Body of pancreas (tissue), 4 donors: ENCODE measurements at regions not wholly inside any gene's neighbourhood (a gene's known extent, or its start where the extent isn't known, plus 50 kb on each side); places are given as distances from the start of the nearest gene placed in this dataset.

Experiments
- ATAC-seq: fragments of 150-250 bp; one replicate; pipeline ENCODE4 v1.9.1; 2016
- DNase-seq, 4 donors: peaks; one replicate each; pipeline ENCODE4 v3.0.0-alpha.2; 2019
- H3K27ac ChIP-seq, 4 donors: fragments of 200-600 bp; sonication (generic); 1 replicate in 3 of 4; 2 replicates in 1 of 4; pipeline versions ENCODE4 v1.5.1 to v1.6.1; 2016 to 2019; ENCODE audit warnings: mild to moderate bottlenecking in 1 of 4, mixed read lengths in 1 of 4, moderate library complexity in 1 of 4
- H3K27me3 ChIP-seq, 2 donors: fragments of 200-600 bp; sonication (generic); one replicate each; pipeline ENCODE4 v1.6.0; 2016; ENCODE audit warnings: mild to moderate bottlenecking in 1 of 2
- H3K36me3 ChIP-seq, 2 donors: fragments of 200-600 bp; sonication (generic); replicated peaks in 1 of 2; 2 replicates each; pipeline ENCODE4 v1.5.1; 2016; ENCODE audit warnings: low read depth in 2 of 2; ENCODE audit not compliant: insufficient read depth in 1 of 2
- H3K4me1 ChIP-seq: fragments of 200-600 bp; sonication (generic); one replicate; pipeline ENCODE4 v1.6.0; 2016
- H3K4me3 ChIP-seq, 2 donors: fragments of 200-600 bp; sonication (generic); 1 replicate in 1 of 2; 2 replicates in 1 of 2; pipeline ENCODE4 v1.5.1; 2016 to 2019
- H3K9me3 ChIP-seq, 3 donors: fragments of 200-600 bp; sonication (generic); 1 replicate in 2 of 3; 2 replicates in 1 of 3; pipeline ENCODE4 v1.5.1; 2016
- CTCF ChIP-seq, 7 experiments: fragments of 450-650 bp in 4 of 7; fragments of 200-600 bp in 3 of 7; sonication (generic) in 3 of 7; IDR thresholded peaks; one replicate each; pipeline ENCODE4 v1.5.1; 2016 to 2019; ENCODE audit warnings: antibody characterized with exemption in 7 of 7
- POLR2A ChIP-seq, 3 donors: fragments of 450-650 bp; IDR thresholded peaks; one replicate each; pipeline ENCODE4 v1.6.1; 2016; ENCODE audit warnings: antibody characterized with exemption in 3 of 3, mild to moderate bottlenecking in 2 of 3
- WGBS, 2 donors: methylation state at CpG; one replicate each; pipeline ENCODE4 v1.1.5; 2017; 5-methylcytosine and 5-hydroxymethylcytosine counted together
- intact Hi-C: fragments of 100-400 bp; cut with DNase I; formaldehyde crosslinking; loops from one replicate; pipeline ENCODE4 v1.15.1; 2023

- ATAC-seq (no peak), DNase-seq (no peak)
- H3K9me3 ChIP-seq = no peaks in the 10 kb centered on the region
- no peak overlapping the region for H3K4me3 ChIP-seq
- no peak overlapping the region for H3K27ac ChIP-seq
- H3K36me3 ChIP-seq = no peaks in the 10 kb centered on the region
- intact Hi-C loops = no loop called here
- no peaks in the 10 kb centered on the region for H3K4me1 ChIP-seq
- H3K27me3 ChIP-seq = no peaks in the 10 kb centered on the region
- 77 to 80% methylated on average over 3 of the region's 3 CpGs for WGBS, 2 donors
- TF ChIP-seq POLR2A (IDR thresholded peaks at IDR 0.05) (no peak), CTCF (IDR thresholded peaks at IDR 0.05) (no peak)
These were observed 150.5 kb upstream of the RXFP1 start for GRCh38 chr4:158371158-158371557.

GRCh38 chr4:158374318-158374717 lies 147.4 kb upstream of the RXFP1 start:
- no peaks in the 10 kb centered on the region for H3K9me3 ChIP-seq
- H3K27ac ChIP-seq = no peak overlapping the region
- H3K27me3 ChIP-seq = no peaks in the 10 kb centered on the region
- WGBS, 2 donors = 72 to 79% methylated on average over 4 of the region's 4 CpGs
- no peak overlapping the region for H3K4me3 ChIP-seq
- intact Hi-C loops = no loop called here
- DNase-seq (no peak), ATAC-seq (no peak)
- no peak for TF ChIP-seq CTCF (IDR thresholded peaks at IDR 0.05)
- H3K4me1 ChIP-seq = no peaks in the 10 kb centered on the region
- no peaks in the 10 kb centered on the region for H3K36me3 ChIP-seq

GRCh38 chr4:158376106-158376840 lies 145.4 kb upstream of the RXFP1 start:
- Histone ChIP-seq H3K27ac (no peak overlapping the region), H3K4me1 (no peaks in the 10 kb centered on the region), H3K27me3 (no peaks in the 10 kb centered on the region), H3K9me3 (no peaks in the 10 kb centered on the region), H3K4me3 (no peak overlapping the region), H3K36me3 (no peaks in the 10 kb centered on the region)
- no peak for ATAC-seq
- intact Hi-C loops = no loop called here
- TF ChIP-seq POLR2A (IDR thresholded peaks at IDR 0.05) (no peak), CTCF (IDR thresholded peaks at IDR 0.05) (no peak)
- DNase-seq = no peak
- 67 to 75% methylated on average over 4 of the region's 4 CpGs for WGBS, 2 donors

- Histone ChIP-seq H3K4me1 (no peaks in the 10 kb centered on the region), H3K27me3 (no peaks in the 10 kb centered on the region), H3K36me3 (no peaks in the 10 kb centered on the region), H3K27ac (no peak overlapping the region), H3K4me3 (no peak overlapping the region), H3K9me3 (no peaks in the 10 kb centered on the region)
- intact Hi-C loops = no loop called here
- DNase-seq (no peak), ATAC-seq (no peak)
- WGBS, 2 donors = 90 to 92% methylated on average over 1 of the region's 1 CpG
- TF ChIP-seq POLR2A (IDR thresholded peaks at IDR 0.05) (no peak), CTCF (IDR thresholded peaks at IDR 0.05) (no peak)
These were observed 137.3 kb upstream of the RXFP1 start for GRCh38 chr4:158384414-158384813.

- H3K4me1 ChIP-seq = no peaks in the 10 kb centered on the region
- no peak for ATAC-seq
- DNase-seq = no peak
- no peaks in the 10 kb centered on the region for H3K9me3 ChIP-seq
- WGBS, 2 donors = 66 to 72% methylated on average over 3 of the region's 3 CpGs
- TF ChIP-seq CTCF (IDR thresholded peaks at IDR 0.05) = no peak
- TF ChIP-seq POLR2A (IDR thresholded peaks at IDR 0.05) = no peak
- no peaks in the 10 kb centered on the region for H3K36me3 ChIP-seq
- no peak overlapping the region for H3K27ac ChIP-seq
- H3K4me3 ChIP-seq = no peak overlapping the region
- intact Hi-C loops = no loop called here
- H3K27me3 ChIP-seq = no peaks in the 10 kb centered on the region
These were observed 126.3 kb upstream of the RXFP1 start for GRCh38 chr4:158395343-158395742.
